GM21447 (cell line): ENCODE measurements at regions not wholly inside any gene's neighbourhood (a gene's known extent, or its start where the extent isn't known, plus 50 kb on each side); places are given as distances from the start of the nearest gene placed in this dataset.

Source experiments
- ATAC-seq: cut with Tn5 transposase; IDR thresholded peaks from one replicate; pipeline ENCODE4 v1.9.1; 2021; ENCODE audit not compliant: unreplicated experiment

DNA sequence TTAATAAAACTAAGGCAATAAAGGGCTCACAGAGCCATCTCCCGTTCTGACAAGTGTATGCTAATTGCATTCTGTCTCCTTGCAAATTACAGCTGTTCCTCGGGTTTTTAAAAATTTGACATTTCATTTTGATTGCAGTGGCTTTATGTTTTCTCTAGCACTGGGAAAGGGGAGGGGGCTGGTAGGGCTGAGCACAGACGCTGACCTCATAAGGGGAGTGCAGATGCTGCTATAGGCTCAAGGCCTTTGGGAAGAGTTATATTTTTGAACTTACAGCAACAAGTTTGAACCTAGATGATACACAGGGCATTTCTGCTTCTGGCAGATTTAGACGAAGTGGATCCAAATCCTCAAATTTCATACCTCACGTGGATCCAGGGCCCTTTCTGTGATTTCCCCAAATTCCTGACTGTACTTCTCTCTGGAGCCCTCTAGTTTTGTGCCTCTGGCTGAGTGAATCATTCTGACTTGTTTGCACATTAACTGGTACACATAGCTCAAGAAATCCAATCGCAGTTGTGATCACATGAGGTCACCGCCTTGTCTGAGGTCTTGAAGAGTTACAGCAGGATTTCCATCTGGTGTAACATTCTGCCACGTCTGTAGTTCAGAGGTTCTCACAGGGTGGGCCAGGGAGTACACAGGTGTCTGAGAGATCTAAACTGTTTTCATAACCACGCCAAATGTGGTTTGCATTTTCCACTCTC lies 230.3 kb downstream of the C1orf94 start:
- ATAC-seq = no peak

DNA sequence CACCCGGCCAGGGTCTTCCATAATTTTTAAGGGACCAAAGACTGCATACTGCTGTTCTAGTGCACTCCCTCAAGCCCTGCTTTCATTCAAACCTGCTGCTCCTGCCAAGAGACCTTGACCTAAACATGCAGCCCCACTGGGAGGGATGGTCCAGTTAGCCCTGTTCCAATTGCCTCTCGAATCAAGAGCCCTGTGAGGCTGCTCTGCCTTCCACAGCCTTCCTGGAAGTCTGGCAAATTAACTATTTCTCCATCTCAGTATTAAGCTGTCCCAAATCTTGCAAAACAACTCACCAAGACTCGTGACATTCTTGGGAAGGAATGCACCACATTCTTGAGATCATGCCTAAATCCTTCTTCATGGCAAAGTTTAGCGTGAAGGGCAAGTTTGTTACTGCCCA lies 231.3 kb downstream of the C1orf94 start:
- ATAC-seq = no peak

DNA sequence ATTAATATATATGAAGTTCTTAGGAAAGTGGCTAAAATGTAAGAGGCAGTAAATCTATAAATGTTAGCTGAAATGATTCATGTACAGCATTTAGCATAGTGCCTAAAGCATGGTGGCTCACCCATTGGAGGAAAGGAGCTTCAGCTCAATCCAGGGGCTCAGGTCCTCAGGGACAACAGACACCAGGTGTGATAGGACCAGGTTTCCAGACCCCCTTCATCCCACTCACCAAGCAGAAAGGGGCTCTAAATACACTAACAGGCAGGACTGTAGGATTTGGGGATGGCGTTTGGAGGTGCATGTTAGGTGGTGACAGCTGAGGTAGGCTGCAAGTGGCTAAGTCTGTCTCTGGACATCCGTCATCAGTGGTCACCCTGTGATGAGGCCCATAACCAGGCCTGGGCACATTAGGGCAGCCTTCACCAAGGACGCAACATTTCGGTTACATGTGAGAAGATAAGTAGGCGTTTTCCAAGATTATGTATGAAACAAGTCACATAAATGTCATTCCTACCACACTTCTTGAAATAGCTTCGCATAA lies 233.1 kb downstream of the C1orf94 start:
- ATAC-seq = no peak

DNA sequence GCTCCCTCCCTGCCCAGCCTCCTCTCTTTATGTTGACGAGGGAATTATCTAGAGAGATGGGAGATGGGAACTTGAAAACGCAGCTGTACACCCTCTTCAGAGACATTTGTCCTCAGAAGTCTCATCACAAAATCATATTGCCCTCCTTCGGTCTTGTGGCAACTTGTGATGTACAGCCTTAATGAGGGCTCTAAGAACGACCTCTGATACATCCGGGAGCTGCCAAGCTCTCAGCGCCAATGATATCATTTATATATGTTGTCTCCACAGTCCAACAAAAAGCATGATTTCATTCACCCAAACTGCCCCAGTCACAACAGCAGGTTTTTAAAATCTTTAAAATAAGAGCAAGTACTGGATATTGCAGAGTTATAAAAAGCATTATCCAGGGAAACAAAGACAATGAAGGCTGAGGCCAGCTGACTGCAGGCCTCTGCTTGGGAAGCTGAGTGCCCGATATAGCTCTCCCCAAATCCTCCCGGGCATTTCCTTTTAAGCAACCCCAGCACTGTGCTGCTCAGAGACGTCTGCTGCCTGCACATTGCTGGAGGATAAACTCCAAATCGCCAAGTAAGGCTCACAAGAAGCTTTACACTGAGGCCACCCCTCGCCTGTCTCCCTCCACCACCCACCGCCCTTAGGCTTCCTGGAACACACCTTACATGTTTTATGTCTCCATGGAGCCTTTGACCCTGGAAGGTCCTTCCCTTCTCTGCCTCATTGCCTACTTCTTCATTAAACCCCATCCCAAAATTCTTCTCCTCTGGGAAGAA lies 236.1 kb downstream of the C1orf94 start:
- no peak for ATAC-seq

DNA sequence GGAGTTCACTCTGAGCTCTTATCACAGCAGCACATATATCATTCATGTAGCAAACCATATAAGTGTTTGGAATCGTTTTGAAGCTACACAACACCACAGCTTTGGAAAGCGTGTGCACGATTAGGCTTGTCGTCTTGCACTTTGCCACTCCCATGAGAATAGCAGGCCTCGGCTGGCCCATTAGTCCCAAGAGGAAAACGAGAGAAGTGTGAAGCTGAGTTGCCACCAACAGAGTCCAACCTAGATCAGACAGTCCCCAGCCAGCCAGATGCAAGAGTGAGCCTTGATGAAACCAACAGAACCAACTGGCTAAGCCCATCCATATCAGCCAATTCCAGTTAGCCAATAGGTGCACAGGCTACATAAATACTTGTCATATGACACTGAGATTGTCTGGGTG lies 238.4 kb downstream of the C1orf94 start:
- ATAC-seq = no peak

DNA sequence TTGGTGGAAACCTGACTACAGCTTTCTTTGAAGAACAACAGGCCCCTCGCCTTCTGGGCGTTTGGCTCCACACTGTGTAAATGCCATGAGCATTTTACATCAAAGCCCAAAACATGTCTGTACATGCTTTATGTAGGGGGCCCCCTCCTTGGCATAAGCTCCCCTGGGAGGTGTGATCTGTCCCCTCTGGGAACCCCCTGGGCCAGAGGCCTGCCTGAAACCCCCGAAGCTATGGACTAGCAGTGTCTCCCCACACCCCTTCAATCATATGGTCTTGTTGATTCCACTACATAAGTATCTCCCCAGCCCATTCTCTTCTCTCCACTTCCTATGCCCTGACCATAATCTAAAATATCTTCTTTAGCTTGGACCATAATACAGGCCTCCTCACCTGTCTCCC lies 241.5 kb downstream of the C1orf94 start:
- no peak for ATAC-seq

DNA sequence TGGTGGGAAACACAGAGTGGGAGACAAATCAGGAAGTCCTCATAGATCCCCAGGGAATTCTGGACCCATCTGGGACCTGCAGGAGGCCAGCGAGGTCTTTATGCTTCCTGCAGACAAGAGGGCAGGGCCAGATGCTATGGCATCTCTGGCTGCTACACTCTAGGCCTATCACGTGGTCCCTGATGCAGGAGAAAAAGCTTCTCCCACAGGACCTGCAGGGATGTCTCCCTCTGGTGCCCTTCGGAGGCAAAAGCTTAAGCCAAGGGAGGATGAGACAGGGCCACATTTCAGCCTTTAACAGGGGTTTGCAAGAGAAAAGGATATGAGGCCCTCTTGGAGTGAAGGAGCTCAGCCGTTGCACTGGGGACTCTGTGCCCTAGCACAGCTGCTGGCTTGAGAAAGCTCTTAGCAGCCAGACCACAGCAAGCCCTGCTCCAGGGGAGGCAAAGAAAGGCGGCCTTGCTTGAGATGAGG lies 243.0 kb downstream of the C1orf94 start:
- no peak for ATAC-seq

DNA sequence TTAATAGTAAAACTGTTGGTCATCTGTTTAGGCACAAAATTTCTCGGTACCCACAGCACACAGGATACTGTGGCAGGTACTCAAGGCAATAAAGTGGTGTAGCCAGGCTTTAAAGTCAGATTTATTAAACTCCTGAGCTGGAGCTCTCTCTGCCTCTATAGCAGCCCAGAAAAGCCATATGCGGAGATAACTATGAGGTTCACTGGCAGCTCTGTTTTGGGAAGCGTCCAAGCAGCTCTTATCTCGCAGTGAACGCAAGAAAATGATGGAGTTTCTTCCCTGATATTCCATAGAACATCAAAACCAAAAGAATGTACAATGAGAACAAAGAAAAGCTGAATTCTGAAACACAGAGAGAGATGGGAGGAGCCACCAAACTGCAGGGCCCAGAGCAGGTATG lies 248.3 kb downstream of the C1orf94 start:
- ATAC-seq = no peak

DNA sequence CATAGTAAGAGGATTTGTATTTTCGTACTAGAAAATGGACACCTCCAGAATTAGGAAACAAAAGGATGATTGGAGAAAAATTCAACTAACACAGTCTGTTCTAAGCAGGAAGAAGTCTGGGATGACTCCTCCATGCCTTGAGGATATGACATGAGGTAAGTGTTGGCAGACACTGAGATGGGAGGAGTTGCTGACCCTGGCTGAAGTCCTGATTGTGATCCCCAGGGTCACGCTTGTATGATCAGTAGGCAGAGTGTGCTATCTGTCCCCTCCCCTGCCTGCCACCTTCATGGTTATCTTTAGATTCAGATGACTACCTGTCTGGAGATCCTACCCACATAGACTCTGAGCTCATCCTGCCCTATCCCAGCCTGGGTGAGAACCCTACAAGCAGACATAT lies 249.1 kb downstream of the C1orf94 start:
- ATAC-seq = no peak

DNA sequence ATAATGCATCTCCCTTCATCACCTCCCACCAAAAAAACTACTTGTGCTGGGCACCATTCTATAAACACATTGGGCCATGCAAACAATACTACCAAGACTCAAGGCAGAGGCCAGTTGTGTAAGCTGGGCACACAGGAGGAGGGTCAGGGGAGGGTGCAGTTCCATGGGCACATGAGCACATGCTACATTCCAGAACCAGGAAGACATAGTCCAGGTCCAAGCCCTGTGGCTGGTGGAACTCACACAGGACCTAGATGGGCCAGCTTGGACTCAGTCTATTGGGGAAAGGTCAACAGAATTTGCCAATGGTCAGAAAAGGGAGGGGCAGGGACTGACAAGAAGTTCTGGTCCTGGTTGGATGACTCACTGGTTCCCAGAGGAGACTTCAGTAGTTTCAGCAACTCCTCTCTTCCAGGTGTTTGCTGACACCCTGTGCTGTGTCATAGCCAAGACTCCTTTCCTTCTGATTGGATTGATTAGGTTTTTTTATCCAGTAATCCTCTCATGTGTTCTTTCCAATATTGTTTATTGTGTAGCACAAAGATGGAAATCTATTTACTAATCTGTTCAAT lies 249.7 kb downstream of the C1orf94 start:
- ATAC-seq = no peak

DNA sequence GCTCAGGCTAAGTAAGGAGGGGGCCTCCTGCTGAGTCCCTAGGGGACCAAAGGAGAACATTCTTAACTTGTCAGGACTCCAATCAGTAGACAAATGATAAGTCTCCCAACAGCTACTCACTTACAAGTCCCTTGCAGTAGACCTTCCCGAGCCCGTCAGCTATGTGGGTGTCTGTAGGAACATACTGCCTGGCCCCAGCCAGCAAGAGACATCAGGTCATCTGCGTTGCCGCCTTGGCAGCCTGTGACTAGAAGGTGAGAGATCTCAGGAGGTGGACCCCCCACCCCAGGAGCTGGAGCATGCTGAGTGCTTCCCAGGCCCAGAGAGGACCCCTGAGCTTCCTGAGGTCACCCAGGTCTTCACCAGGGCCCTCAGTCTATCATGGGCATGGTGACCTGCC lies 250.5 kb downstream of the C1orf94 start:
- no peak for ATAC-seq

DNA sequence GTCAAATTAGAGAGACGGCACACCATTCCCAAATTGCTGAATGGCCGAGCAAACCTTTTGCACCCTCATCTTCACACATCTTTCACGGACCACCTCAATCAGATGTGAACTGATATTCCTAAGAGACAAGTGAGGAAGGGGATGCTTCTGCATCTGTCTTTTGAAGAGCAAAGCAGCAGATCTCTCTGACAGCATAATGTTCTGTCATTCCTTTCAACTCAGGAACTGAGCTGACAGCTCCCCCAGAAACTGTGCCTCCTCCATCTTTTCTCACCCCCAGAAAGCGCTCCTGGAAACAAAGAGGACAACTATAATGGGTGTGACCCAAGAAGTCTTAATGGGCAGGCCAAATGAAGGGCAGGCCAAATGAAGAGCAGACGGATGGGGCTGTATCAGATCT lies 256.4 kb downstream of the C1orf94 start:
- ATAC-seq = no peak

DNA sequence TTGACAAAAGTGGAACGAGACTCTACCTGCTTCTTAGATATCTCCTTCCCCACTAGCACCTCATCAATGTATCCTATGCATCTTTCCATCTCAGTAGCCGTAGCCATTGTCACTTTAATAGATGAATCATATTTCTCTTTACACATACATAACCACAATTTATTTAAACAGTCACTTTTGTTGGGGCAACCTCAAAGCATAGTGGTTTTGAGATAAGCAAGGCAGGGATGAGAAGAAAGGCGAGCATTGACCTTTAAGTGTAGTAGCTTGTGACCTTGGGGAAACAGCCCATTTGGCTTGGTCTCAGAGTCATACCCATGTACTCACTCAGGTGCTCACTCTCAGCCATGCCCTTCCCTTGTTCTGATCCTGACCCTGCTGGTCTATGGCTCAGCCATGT lies 260.1 kb downstream of the C1orf94 start:
- no peak for ATAC-seq

DNA sequence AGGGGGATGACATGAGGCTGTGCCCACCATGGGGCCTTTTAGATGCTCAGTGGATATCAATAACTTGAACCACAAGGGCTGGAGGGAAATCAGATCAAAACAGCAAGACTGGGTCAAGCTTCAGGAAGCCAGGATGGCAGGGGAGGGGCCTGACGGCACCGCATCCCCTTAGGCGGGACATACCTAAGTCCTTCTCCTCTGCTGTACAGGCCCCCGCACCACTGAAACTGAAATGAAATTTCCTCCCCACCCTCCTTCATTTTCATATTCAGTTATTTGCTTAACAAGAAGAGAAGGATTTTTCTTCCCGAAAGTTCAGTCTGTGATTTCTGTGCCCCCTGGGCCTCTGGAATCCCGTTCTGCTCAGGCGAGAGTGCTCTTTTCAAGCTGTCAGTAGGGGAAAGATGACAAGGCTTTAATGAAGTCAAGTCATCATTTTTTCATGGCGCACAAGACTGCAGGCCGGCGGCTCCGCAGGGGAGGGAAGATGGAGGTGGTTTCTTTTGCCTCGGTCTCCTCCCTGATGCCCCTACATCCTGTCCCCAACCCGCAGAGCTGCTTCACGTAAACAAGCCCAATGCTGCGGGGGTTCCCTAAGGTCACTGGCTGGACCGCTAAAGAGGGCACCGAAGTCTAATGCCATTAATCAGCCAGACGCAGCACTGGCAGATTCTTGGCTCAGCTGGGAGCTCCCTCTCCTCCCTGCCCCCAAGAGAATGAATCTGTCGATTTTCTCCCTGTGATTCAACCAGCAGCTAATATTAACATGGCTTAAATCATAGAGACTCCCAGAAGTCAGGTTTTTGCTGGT lies 264.8 kb downstream of the C1orf94 start:
- ATAC-seq = no peak

DNA sequence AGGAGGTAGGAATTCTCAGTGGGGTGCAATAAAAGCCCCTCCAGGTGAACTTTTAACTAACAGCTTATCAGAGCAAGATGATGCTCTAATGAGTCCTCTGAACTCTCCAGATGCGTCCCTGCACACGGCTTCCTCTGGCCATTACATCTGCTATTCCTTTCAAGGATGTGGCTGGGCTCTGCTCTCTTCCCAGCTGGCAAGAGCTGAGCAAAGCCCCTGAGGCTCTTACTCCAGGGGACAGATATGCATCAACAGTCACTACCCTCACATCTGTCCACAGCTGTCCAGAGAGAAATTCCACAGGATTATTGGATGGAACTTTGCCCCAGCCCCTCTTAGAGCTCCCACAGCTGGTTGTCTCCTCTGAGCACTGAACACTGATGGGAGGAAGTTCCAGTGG lies 267.8 kb downstream of the C1orf94 start:
- ATAC-seq = no peak

DNA sequence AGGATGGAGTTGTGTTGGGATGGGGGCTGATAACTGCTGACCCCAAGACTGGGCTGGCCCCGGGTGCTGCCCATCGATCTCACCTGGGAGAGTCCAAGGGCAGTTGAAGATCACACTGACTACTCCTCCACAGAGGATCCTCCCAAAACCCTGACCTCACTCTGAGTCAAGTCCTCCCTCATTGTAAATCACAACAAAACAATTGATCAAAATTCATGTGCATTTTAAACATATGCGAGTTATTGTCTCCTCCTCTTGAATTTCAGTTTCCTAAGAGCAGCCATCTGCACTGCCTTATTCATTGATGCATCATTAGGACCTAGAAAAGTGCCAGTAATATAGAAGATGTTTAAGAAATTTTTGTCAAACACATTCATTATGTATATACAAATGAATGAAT lies 273.6 kb downstream of the C1orf94 start:
- ATAC-seq = no peak

DNA sequence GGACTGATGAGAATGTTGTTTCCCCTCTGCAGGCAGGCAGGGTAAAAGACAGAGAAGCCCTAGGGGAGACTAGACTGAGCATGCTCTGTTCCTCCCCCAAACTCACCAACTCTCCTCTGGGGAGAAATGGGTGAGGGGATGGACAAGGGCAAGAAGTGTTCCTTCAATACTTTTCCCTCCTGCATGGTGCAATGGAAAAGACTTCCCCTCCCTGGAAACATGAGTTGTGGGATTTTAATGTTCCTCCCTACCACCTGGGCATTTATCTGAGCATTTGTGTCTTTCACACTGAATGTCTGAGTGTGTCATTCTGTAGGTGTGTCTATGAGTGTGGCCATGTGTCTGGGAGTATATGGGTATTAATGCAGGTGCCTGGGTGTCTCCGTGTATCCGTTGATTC lies 275.7 kb downstream of the C1orf94 start:
- ATAC-seq = no peak

DNA sequence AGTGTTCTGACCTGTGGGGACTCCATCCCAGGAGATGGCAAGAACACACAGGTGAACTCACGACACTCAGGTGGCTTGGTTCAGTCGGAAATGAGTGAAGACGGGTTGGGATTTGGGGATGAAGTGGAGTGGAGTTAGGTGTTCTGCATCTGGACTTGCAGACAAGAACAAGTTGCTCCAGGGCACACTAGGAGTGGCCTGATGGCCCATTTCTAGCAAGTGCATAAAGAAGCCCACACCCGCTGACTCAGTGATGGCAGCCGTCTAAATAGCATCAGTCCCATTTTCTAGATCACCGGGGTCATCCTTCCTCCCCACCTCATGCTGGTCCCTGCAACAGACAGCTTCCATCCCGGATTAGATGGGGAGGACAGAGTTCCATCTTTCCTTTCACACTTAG lies 278.4 kb downstream of the C1orf94 start:
- ATAC-seq = no peak

DNA sequence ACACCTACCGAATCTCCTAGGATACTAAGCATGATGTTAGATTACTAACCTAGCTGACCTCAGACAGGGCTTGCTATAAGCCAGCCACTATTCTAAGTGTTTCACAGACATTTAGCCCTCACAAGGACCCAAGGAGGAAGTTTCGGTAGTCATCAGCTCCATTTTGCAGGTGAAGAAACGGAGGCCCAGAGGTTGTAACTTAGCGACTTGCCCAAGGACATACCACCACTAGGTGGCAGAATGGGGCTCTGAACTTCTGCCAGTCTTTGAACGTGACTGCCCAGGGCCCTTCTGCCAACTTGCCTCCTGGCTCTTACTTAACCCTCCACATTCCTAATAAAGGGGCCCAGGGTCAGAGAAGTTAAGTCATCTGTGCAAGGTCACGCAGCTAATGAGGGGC lies 283.5 kb downstream of the C1orf94 start:
- ATAC-seq = no peak

DNA sequence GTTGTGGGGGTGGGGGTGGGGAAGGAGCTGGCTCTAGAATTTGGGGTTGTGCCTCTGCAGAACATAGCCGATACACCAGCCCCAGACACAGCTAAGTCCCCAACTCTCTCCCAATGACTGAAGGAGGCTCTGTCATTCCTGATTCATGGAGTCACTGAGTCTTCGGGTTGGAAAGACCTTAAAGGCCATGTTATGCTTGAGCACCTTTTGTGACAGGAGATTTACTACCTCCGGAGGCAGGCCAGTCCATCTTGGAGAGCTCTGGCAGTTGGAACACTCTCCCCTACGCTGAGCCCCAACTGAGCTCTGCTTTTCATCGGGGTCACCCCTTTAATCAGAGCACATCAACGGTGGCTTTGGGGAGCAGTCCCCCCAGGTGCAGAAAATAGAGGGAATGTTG lies 284.4 kb upstream of the GJB5 start:
- ATAC-seq = no peak

DNA sequence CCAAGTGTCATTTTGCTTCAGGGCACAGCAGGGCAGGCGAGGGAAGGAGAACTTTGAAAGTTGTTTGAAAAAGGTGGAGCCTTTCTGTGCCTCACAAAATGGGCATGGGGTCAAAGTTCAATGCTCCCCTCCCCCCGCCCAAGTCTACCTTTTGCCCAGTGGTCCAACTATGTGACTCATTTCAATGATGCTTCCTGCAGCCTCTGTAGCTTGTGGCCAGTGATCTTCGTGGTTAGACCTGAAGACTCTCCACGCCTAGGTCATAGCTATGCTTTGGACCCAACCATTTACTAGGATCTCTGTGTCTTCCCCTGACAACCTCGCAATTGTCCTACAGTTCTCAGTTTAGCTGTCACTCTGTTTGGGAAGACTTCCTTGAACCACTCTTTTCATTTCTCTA lies 280.3 kb upstream of the GJB5 start:
- no peak for ATAC-seq
